Liver (tissue), 8 donors: ENCODE measurements at regions not wholly inside any gene's neighbourhood (a gene's known extent, or its start where the extent isn't known, plus 50 kb on each side); places are given as distances from the start of the nearest gene placed in this dataset.

Experiments
- DNase-seq: peaks from one replicate; pipeline ENCODE4 v3.0.0-alpha.2; 2017; ENCODE audit warnings: low spot score
- H3K27ac ChIP-seq, 2 donors: one replicate each; pipeline ENCODE4 v1.7.0; 2013; ENCODE audit warnings: inconsistent platforms in 2 of 2, low read length in 2 of 2, control low read depth in 1 of 2, low read depth in 1 of 2, mild to moderate bottlenecking in 1 of 2
- H3K27me3 ChIP-seq, 4 donors: one replicate each; pipeline versions ENCODE4 v1.6.1 to v1.7.0; 2013; ENCODE audit warnings: low read length in 3 of 4, inconsistent platforms in 1 of 4, mild to moderate bottlenecking in 1 of 4, moderate library complexity in 1 of 4; ENCODE audit not compliant: control insufficient read depth in 4 of 4, insufficient read depth in 4 of 4
- H3K36me3 ChIP-seq, 4 donors: one replicate each; pipeline versions ENCODE4 v1.6.1 to v1.7.0; 2013; ENCODE audit warnings: low read length in 3 of 4, mild to moderate bottlenecking in 3 of 4, low read depth in 1 of 4, moderate library complexity in 1 of 4; ENCODE audit not compliant: control insufficient read depth in 4 of 4, insufficient read depth in 3 of 4
- H3K4me1 ChIP-seq, 4 donors: one replicate each; pipeline versions ENCODE4 v1.6.1 to v1.7.0; 2013; ENCODE audit warnings: low read length in 3 of 4, mild to moderate bottlenecking in 3 of 4, moderate library complexity in 1 of 4; ENCODE audit not compliant: control insufficient read depth in 4 of 4, insufficient read depth in 4 of 4
- H3K4me3 ChIP-seq, 3 donors: one replicate each; pipeline versions ENCODE4 v1.6.1 to v1.7.0; 2013; ENCODE audit warnings: low read length in 3 of 3, control low read depth in 1 of 3, low read depth in 1 of 3, mild to moderate bottlenecking in 1 of 3
- H3K9ac ChIP-seq, 2 donors: one replicate each; pipeline ENCODE4 v1.7.0; 2013; ENCODE audit warnings: low read length in 2 of 2, mild to moderate bottlenecking in 2 of 2, moderate library complexity in 2 of 2, control low read depth in 1 of 2, low read depth in 1 of 2
- H3K9me3 ChIP-seq, 4 donors: one replicate each; pipeline versions ENCODE4 v1.6.1 to v1.7.0; 2013; ENCODE audit warnings: low read length in 3 of 4; ENCODE audit not compliant: control insufficient read depth in 4 of 4
- ATF3 ChIP-seq: IDR thresholded peaks from 2 replicates; pipeline ENCODE4 v1.6.1; 2016; ENCODE audit warnings: antibody characterized with exemption
- CTCF ChIP-seq: fragments of 150-350 bp; IDR thresholded peaks from 2 replicates; pipeline ENCODE4 v1.5.1; 2017; ENCODE audit warnings: improper control_type of control experiment, low read depth, low read length; ENCODE audit not compliant: missing input control
- EGR1 ChIP-seq, 2 donors: IDR thresholded peaks; 2 replicates each; pipeline ENCODE4 v1.6.1; 2016 to 2018; ENCODE audit warnings: antibody characterized with exemption in 2 of 2, low read depth in 2 of 2
- FOXA1 ChIP-seq: IDR thresholded peaks from 2 replicates; pipeline ENCODE4 v1.6.1; 2016; ENCODE audit warnings: antibody characterized with exemption
- FOXA2 ChIP-seq: IDR thresholded peaks from 2 replicates; pipeline ENCODE4 v1.6.1; 2016; ENCODE audit warnings: antibody characterized with exemption
- GABPA ChIP-seq, 2 donors: IDR thresholded peaks in 1 of 2; conservative IDR thresholded peaks in 1 of 2; 2 replicates each; pipeline ENCODE4 v1.6.1; 2016; ENCODE audit warnings: antibody characterized with exemption in 2 of 2, mild to moderate bottlenecking in 1 of 2, moderate library complexity in 1 of 2
- HNF4A ChIP-seq, 2 donors: conservative IDR thresholded peaks; 2 replicates each; pipeline ENCODE4 v1.6.1; 2016; ENCODE audit warnings: antibody characterized with exemption in 2 of 2, mild to moderate bottlenecking in 2 of 2
- HNF4G ChIP-seq: IDR thresholded peaks from 2 replicates; pipeline ENCODE4 v1.6.1; 2016; ENCODE audit warnings: antibody characterized with exemption
- JUND ChIP-seq, 2 donors: IDR thresholded peaks; 2 replicates each; pipeline ENCODE4 v1.6.1; 2016; ENCODE audit warnings: antibody characterized with exemption in 2 of 2
- MAX ChIP-seq: IDR thresholded peaks from 2 replicates; pipeline ENCODE4 v1.6.1; 2016; ENCODE audit warnings: antibody characterized with exemption
- NR2F2 ChIP-seq: IDR thresholded peaks from 2 replicates; pipeline ENCODE4 v1.6.1; 2016; ENCODE audit warnings: antibody characterized with exemption
- RAD21 ChIP-seq, 2 donors: IDR thresholded peaks; 2 replicates each; pipeline ENCODE4 v1.6.1; 2016; ENCODE audit warnings: antibody characterized with exemption in 2 of 2, mild to moderate bottlenecking in 2 of 2
- REST ChIP-seq: IDR thresholded peaks from 2 replicates; pipeline ENCODE4 v1.6.1; 2016; ENCODE audit warnings: antibody characterized with exemption, mild to moderate bottlenecking
- RXRA ChIP-seq, 2 donors: IDR thresholded peaks; 2 replicates each; pipeline ENCODE4 v1.6.1; 2017 to 2018; ENCODE audit warnings: antibody characterized with exemption in 2 of 2, mild to moderate bottlenecking in 1 of 2
- SP1 ChIP-seq: IDR thresholded peaks from 2 replicates; pipeline ENCODE4 v1.6.1; 2018; ENCODE audit warnings: antibody characterized with exemption, mild to moderate bottlenecking
- TAF1 ChIP-seq: conservative IDR thresholded peaks from 2 replicates; pipeline ENCODE4 v1.6.1; 2016; ENCODE audit warnings: antibody characterized with exemption, mild to moderate bottlenecking
- YY1 ChIP-seq: IDR thresholded peaks from 2 replicates; pipeline ENCODE4 v1.6.1; 2016; ENCODE audit warnings: antibody characterized with exemption, mild to moderate bottlenecking
- ZBTB33 ChIP-seq: IDR thresholded peaks from 2 replicates; pipeline ENCODE4 v1.6.1; 2016; ENCODE audit warnings: antibody characterized with exemption
- WGBS: extraction: QIAGEN DNeasy Blood & Tissue Kit; methylation state at CpG from one replicate; pipeline ENCODE4 v1.1.7; 2013; 5-methylcytosine and 5-hydroxymethylcytosine counted together
- donor health status: healthy.
- donor health status: healthy.
- donor health status: healthy.
- donor health status: healthy.
- donor health status: healthy.

- no peak for DNase-seq
- Histone ChIP-seq H3K27me3 (no peaks in the 10 kb centered on the region), H3K9me3 (peaks cover 0 to 5% (median 0%) of the 10 kb centered on the region in 4 donors), H3K27ac (no peak overlapping the region), H3K9ac (no peak overlapping the region), H3K4me1 (no peaks in the 10 kb centered on the region), H3K36me3 (no peaks in the 10 kb centered on the region), H3K4me3 (no peak overlapping the region)
- no peak for TF ChIP-seq EGR1 (IDR thresholded peaks at IDR 0.05; ENCODE audit: low read depth in 2 of 2)
- no peak for TF ChIP-seq MAX
- TF ChIP-seq GABPA (IDR thresholded peaks at IDR 0.05 in 1 of 2, conservative IDR thresholded peaks at IDR 0.05 in 1 of 2): no peak
- no peak for TF ChIP-seq FOXA2
- no peak for TF ChIP-seq HNF4A (conservative IDR thresholded peaks at IDR 0.05)
- TF ChIP-seq SP1: no peak
- no peak for TF ChIP-seq ATF3
- TF ChIP-seq RXRA (IDR thresholded peaks at IDR 0.05): no peak
- WGBS: 76% methylated on average over 13 of the region's 13 CpGs
Measured at GRCh38 chr10:57015595-57016318, 654.7 kb upstream of the ZWINT start.

- no peak for DNase-seq
- no peaks in the 10 kb centered on the region for H3K4me1 ChIP-seq
- H3K27me3 ChIP-seq: no peaks in the 10 kb centered on the region
- WGBS: 71% methylated on average over 8 of the region's 8 CpGs
- H3K27ac ChIP-seq: no peak overlapping the region
- peaks cover 0 to 5% (median 0%) of the 10 kb centered on the region in 4 donors for H3K9me3 ChIP-seq
- H3K36me3 ChIP-seq: no peaks in the 10 kb centered on the region
- H3K4me3 ChIP-seq: no peak overlapping the region
- TF ChIP-seq RXRA (IDR thresholded peaks at IDR 0.05) (no peak), MAX (no peak)
- no peak overlapping the region for H3K9ac ChIP-seq
Measured at GRCh38 chr10:57015187-57015586, 654.1 kb upstream of the ZWINT start.

- TF ChIP-seq TAF1: no peak
- no peak for TF ChIP-seq REST
- TF ChIP-seq YY1: no peak
- no peak for TF ChIP-seq MAX
- TF ChIP-seq FOXA1: no peak
- no peak for TF ChIP-seq RXRA (IDR thresholded peaks at IDR 0.05)
- TF ChIP-seq EGR1 (IDR thresholded peaks at IDR 0.05; ENCODE audit: low read depth in 2 of 2): no peak
- no peak for TF ChIP-seq SP1
- TF ChIP-seq CTCF: no peak
- TF ChIP-seq NR2F2: no peak
- no peak for TF ChIP-seq RAD21 (IDR thresholded peaks at IDR 0.05)
- no peak for TF ChIP-seq JUND (IDR thresholded peaks at IDR 0.05)
- TF ChIP-seq HNF4A (conservative IDR thresholded peaks at IDR 0.05): no peak
- no peak for TF ChIP-seq HNF4G
- no peak for TF ChIP-seq FOXA2
- TF ChIP-seq ATF3: no peak
- no peak for TF ChIP-seq GABPA (IDR thresholded peaks at IDR 0.05 in 1 of 2, conservative IDR thresholded peaks at IDR 0.05 in 1 of 2)
- TF ChIP-seq ZBTB33: no peak
- H3K36me3 ChIP-seq: no peaks in the 10 kb centered on the region
- DNase-seq: no peak
- H3K9me3 ChIP-seq: peaks cover 0 to 5% (median 0%) of the 10 kb centered on the region in 4 donors
- no peak overlapping the region for H3K27ac ChIP-seq
- H3K9ac ChIP-seq: no peak overlapping the region
- H3K4me1 ChIP-seq: no peaks in the 10 kb centered on the region
- H3K4me3 ChIP-seq: no peak overlapping the region
- H3K27me3 ChIP-seq: no peaks in the 10 kb centered on the region
- 57% methylated on average over 3 of the region's 3 CpGs for WGBS
Measured at GRCh38 chr10:57014758-57015157, 653.7 kb upstream of the ZWINT start.
